ENCODE measurements at regions not wholly inside any gene's neighbourhood (a gene's known extent, or its start where the extent isn't known, plus 50 kb on each side); places are given as distances from the start of the nearest gene placed in this dataset.

- H3K27ac ChIP-seq = no peak overlapping the region
- H3K27me3 ChIP-seq (ENCODE audit: control insufficient read depth, insufficient read depth, low read length) = no peaks in the 10 kb centered on the region
- no peaks in the 10 kb centered on the region for H3K9me3 ChIP-seq (ENCODE audit: control insufficient read depth, low read length)
- H3K79me2 ChIP-seq = no peaks in the 10 kb centered on the region
- H2AFZ ChIP-seq = no peak overlapping the region
- H3K9ac ChIP-seq = no peak overlapping the region
- H3K4me2 ChIP-seq (ENCODE audit: low read length) = no peak overlapping the region
- H3K36me3 ChIP-seq (ENCODE audit: control insufficient read depth, insufficient read depth, low read length) = no peaks in the 10 kb centered on the region
- peaks cover 3% of the 10 kb centered on the region for H3K4me1 ChIP-seq
- TF ChIP-seq, protein P1, sequence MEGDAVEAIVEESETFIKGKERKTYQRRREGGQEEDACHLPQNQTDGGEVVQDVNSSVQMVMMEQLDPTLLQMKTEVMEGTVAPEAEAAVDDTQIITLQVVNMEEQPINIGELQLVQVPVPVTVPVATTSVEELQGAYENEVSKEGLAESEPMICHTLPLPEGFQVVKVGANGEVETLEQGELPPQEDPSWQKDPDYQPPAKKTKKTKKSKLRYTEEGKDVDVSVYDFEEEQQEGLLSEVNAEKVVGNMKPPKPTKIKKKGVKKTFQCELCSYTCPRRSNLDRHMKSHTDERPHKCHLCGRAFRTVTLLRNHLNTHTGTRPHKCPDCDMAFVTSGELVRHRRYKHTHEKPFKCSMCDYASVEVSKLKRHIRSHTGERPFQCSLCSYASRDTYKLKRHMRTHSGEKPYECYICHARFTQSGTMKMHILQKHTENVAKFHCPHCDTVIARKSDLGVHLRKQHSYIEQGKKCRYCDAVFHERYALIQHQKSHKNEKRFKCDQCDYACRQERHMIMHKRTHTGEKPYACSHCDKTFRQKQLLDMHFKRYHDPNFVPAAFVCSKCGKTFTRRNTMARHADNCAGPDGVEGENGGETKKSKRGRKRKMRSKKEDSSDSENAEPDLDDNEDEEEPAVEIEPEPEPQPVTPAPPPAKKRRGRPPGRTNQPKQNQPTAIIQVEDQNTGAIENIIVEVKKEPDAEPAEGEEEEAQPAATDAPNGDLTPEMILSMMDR (IDR thresholded peaks at IDR 0.05) = no peak
- no peak overlapping the region for H3K4me3 ChIP-seq (ENCODE audit: low read depth, low read length)
Measured at GRCh38 chr20:39105551-39105950, 143.4 kb downstream of the DHX35 start.

GRCh38 chr20:39103732-39104131 lies 141.6 kb downstream of the DHX35 start:
- Histone ChIP-seq H3K36me3 (ENCODE audit: control insufficient read depth, insufficient read depth, low read length) (no peaks in the 10 kb centered on the region), H3K79me2 (no peaks in the 10 kb centered on the region), H3K9me3 (ENCODE audit: control insufficient read depth, low read length) (no peaks in the 10 kb centered on the region), H3K27ac (no peak overlapping the region), H3K4me3 (ENCODE audit: low read depth, low read length) (no peak overlapping the region), H3K4me1 (no peaks in the 10 kb centered on the region), H3K9ac (no peak overlapping the region), H2AFZ (no peak overlapping the region), H3K27me3 (ENCODE audit: control insufficient read depth, insufficient read depth, low read length) (no peaks in the 10 kb centered on the region), H3K4me2 (ENCODE audit: low read length) (no peak overlapping the region)
- TF ChIP-seq, protein P1 (IDR thresholded peaks at IDR 0.05) = no peak

- H3K4me1 ChIP-seq = no peaks in the 10 kb centered on the region
- H3K27me3 ChIP-seq (ENCODE audit: control insufficient read depth, insufficient read depth, low read length) = no peaks in the 10 kb centered on the region
- TF ChIP-seq, protein P1 (IDR thresholded peaks at IDR 0.05) = no peak
- H3K36me3 ChIP-seq (ENCODE audit: control insufficient read depth, insufficient read depth, low read length) = no peaks in the 10 kb centered on the region
- H3K9ac ChIP-seq = no peak overlapping the region
- no peaks in the 10 kb centered on the region for H3K79me2 ChIP-seq
- no peak overlapping the region for H3K4me2 ChIP-seq (ENCODE audit: low read length)
- H3K4me3 ChIP-seq (ENCODE audit: low read depth, low read length) = no peak overlapping the region
- no peak overlapping the region for H2AFZ ChIP-seq
- H3K9me3 ChIP-seq (ENCODE audit: control insufficient read depth, low read length) = no peaks in the 10 kb centered on the region
- H3K27ac ChIP-seq = no peak overlapping the region
Measured at GRCh38 chr20:39103305-39103704, 141.2 kb downstream of the DHX35 start.

DNA sequence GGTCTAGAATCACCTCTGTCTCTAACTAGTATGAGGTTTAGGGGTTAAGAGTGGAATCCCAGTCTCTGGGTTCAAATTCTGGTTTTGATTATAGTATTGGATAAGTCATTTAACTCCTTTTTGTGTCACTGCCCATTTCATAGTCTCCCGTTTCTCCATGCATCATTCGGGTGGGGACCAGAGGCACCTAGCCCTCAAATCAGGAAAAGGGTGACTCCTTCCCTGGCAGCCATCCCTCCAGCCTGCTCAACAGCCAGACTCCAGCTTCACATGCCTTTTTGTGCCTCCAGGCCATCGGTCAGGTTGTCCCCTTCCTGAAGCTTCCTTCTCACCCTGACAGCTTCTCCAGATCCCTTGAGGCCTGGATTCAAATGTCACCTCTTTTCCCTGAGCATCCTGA lies 139.8 kb downstream of the DHX35 start:
- no peak overlapping the region for H3K27ac ChIP-seq
- H3K4me3 ChIP-seq (ENCODE audit: low read depth, low read length) = no peak overlapping the region
- no peak overlapping the region for H3K4me2 ChIP-seq (ENCODE audit: low read length)
- no peaks in the 10 kb centered on the region for H3K4me1 ChIP-seq
- H3K79me2 ChIP-seq = no peaks in the 10 kb centered on the region
- H3K9me3 ChIP-seq (ENCODE audit: control insufficient read depth, low read length) = no peaks in the 10 kb centered on the region
- H3K36me3 ChIP-seq (ENCODE audit: control insufficient read depth, insufficient read depth, low read length) = no peaks in the 10 kb centered on the region
- H3K9ac ChIP-seq = no peak overlapping the region
- TF ChIP-seq, protein P1 (IDR thresholded peaks at IDR 0.05) = no peak
- H2AFZ ChIP-seq = no peak overlapping the region
- H3K27me3 ChIP-seq (ENCODE audit: control insufficient read depth, insufficient read depth, low read length) = no peaks in the 10 kb centered on the region

DNA sequence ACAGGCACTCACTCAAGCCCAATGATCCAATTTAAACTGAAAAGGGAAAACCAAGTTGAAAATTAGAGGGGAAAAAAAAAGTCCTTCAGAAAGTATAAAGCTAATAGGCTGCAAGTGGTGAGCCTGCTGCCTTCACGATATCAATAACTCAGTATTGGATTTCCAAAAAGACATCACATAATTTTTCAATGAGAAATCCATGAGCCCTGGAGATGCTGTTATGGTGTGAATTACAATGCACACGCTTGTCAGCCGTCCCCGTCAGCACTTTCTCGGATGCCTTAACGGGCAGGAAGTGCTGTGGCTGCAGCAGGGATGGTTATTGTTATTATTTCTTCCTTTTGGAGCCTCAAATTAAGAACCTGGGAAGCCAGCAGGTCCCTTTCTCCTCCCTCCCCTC lies 138.5 kb downstream of the DHX35 start:
- H3K4me2 ChIP-seq (ENCODE audit: low read length) = no peak overlapping the region
- H3K9me3 ChIP-seq (ENCODE audit: control insufficient read depth, low read length) = no peaks in the 10 kb centered on the region
- no peak overlapping the region for H3K4me3 ChIP-seq (ENCODE audit: low read depth, low read length)
- H3K9ac ChIP-seq = no peak overlapping the region
- no peak overlapping the region for H3K27ac ChIP-seq
- H3K27me3 ChIP-seq (ENCODE audit: control insufficient read depth, insufficient read depth, low read length) = no peaks in the 10 kb centered on the region
- no peak overlapping the region for H2AFZ ChIP-seq
- no peaks in the 10 kb centered on the region for H3K4me1 ChIP-seq
- H3K79me2 ChIP-seq = no peaks in the 10 kb centered on the region
- TF ChIP-seq, protein P1 (IDR thresholded peaks at IDR 0.05) = no peak
- no peaks in the 10 kb centered on the region for H3K36me3 ChIP-seq (ENCODE audit: control insufficient read depth, insufficient read depth, low read length)

Data from parathyroid adenoma (tissue), 2 donors.